ENCODE measurements at regions not wholly inside any gene's neighbourhood (a gene's known extent, or its start where the extent isn't known, plus 50 kb on each side); places are given as distances from the start of the nearest gene placed in this dataset.

- no peak overlapping the region for H3K4me3 ChIP-seq (ENCODE audit: low read length)
- no peak for DNase-seq (ENCODE audit: low read depth)
- no peak for TF ChIP-seq CTCF (conservative IDR thresholded peaks at IDR 0.05; ENCODE audit: low read depth, low read length)
Measured at GRCh38 chr3:177835917-177836316, 638.6 kb upstream of the TBL1XR1 start.

GRCh38 chr3:177836671-177837070 is 639.4 kb upstream of the TBL1XR1 start:
- no peak overlapping the region for H3K4me3 ChIP-seq (ENCODE audit: low read length)
- DNase-seq (ENCODE audit: low read depth), result no peak
- no peak for TF ChIP-seq CTCF (conservative IDR thresholded peaks at IDR 0.05; ENCODE audit: low read depth, low read length)

- no peak for DNase-seq (ENCODE audit: low read depth)
- no peak for TF ChIP-seq CTCF (conservative IDR thresholded peaks at IDR 0.05; ENCODE audit: low read depth, low read length)
- H3K4me3 ChIP-seq (ENCODE audit: low read length), result no peak overlapping the region
Measured at GRCh38 chr3:177837951-177838655, 640.8 kb upstream of the TBL1XR1 start.

- no peak for DNase-seq (ENCODE audit: low read depth)
- H3K4me3 ChIP-seq (ENCODE audit: low read length), result no peak overlapping the region
- no peak for TF ChIP-seq CTCF (conservative IDR thresholded peaks at IDR 0.05; ENCODE audit: low read depth, low read length)
Measured at GRCh38 chr3:177838766-177839350, 641.6 kb upstream of the TBL1XR1 start.

- TF ChIP-seq CTCF (conservative IDR thresholded peaks at IDR 0.05; ENCODE audit: low read depth, low read length), result no peak
- DNase-seq (ENCODE audit: low read depth), result no peak
Measured at GRCh38 chr3:177842302-177842701, 645.0 kb upstream of the TBL1XR1 start.

GRCh38 chr3:177842743-177843734 is 645.8 kb upstream of the TBL1XR1 start:
- DNase-seq (ENCODE audit: low read depth), result no peak
- no peak for TF ChIP-seq CTCF (conservative IDR thresholded peaks at IDR 0.05; ENCODE audit: low read depth, low read length)
- no peak overlapping the region for H3K4me3 ChIP-seq (ENCODE audit: low read length)

More at GRCh38 chr3:177842302-177842701, 645.0 kb upstream of the TBL1XR1 start:
- H3K4me3 ChIP-seq (ENCODE audit: low read length), result no peak overlapping the region
